ENCODE measurements at regions not wholly inside any gene's neighbourhood (a gene's known extent, or its start where the extent isn't known, plus 50 kb on each side); places are given as distances from the start of the nearest gene placed in this dataset.

DNA sequence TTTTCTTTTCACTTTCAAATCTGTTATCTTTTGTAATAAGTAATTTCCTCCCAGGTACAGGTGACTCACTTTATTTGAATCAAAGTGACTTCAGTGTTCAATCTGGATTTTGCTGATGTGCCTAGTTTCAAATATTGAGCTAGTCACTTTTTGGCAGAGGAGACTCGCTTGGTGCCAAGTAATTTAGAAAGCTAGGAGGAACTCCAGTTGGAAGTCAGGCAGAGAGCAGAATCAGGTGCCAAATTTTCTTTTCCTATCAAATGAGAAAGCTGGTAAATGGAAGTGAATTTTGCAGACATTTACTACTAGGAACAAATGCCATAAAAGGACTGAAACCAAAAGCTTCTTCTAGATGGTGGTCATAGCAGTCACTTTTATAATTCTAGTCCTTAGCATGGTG lies 656.0 kb upstream of the KIF2B start:
- no peak for ATAC-seq
- TF ChIP-seq TOX (CRISPR knock-in tag; IDR thresholded peaks at IDR 0.05; ENCODE audit: borderline replicate concordance) = no peak
- no peak for TF ChIP-seq CSDC2 (CRISPR knock-in tag; IDR thresholded peaks at IDR 0.05)
- TF ChIP-seq, protein P1, sequence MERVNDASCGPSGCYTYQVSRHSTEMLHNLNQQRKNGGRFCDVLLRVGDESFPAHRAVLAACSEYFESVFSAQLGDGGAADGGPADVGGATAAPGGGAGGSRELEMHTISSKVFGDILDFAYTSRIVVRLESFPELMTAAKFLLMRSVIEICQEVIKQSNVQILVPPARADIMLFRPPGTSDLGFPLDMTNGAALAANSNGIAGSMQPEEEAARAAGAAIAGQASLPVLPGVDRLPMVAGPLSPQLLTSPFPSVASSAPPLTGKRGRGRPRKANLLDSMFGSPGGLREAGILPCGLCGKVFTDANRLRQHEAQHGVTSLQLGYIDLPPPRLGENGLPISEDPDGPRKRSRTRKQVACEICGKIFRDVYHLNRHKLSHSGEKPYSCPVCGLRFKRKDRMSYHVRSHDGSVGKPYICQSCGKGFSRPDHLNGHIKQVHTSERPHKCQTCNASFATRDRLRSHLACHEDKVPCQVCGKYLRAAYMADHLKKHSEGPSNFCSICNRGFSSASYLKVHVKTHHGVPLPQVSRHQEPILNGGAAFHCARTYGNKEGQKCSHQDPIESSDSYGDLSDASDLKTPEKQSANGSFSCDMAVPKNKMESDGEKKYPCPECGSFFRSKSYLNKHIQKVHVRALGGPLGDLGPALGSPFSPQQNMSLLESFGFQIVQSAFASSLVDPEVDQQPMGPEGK (CRISPR knock-in tag; IDR thresholded peaks at IDR 0.05; ENCODE audit: borderline replicate concordance) = no peak
- TF ChIP-seq RARB (CRISPR knock-in tag; IDR thresholded peaks at IDR 0.05) = no peak
- TF ChIP-seq, protein P2, sequence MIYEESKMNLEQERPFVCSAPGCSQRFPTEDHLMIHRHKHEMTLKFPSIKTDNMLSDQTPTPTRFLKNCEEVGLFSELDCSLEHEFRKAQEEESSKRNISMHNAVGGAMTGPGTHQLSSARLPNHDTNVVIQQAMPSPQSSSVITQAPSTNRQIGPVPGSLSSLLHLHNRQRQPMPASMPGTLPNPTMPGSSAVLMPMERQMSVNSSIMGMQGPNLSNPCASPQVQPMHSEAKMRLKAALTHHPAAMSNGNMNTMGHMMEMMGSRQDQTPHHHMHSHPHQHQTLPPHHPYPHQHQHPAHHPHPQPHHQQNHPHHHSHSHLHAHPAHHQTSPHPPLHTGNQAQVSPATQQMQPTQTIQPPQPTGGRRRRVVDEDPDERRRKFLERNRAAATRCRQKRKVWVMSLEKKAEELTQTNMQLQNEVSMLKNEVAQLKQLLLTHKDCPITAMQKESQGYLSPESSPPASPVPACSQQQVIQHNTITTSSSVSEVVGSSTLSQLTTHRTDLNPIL (CRISPR knock-in tag; IDR thresholded peaks at IDR 0.05; ENCODE audit: low read depth) = no peak

GRCh38 chr17:53150101-53150698 lies 672.5 kb upstream of the KIF2B start:
- no peak for ATAC-seq
- TF ChIP-seq, protein P3, sequence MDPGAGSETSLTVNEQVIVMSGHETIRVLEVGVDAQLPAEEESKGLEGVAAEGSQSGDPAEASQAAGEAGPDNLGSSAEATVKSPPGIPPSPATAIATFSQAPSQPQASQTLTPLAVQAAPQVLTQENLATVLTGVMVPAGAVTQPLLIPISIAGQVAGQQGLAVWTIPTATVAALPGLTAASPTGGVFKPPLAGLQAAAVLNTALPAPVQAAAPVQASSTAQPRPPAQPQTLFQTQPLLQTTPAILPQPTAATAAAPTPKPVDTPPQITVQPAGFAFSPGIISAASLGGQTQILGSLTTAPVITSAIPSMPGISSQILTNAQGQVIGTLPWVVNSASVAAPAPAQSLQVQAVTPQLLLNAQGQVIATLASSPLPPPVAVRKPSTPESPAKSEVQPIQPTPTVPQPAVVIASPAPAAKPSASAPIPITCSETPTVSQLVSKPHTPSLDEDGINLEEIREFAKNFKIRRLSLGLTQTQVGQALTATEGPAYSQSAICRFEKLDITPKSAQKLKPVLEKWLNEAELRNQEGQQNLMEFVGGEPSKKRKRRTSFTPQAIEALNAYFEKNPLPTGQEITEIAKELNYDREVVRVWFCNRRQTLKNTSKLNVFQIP (CRISPR knock-in tag; IDR thresholded peaks at IDR 0.05; ENCODE audit: borderline replicate concordance, low read depth) = no peak
- no peak for TF ChIP-seq ZFP3 (CRISPR knock-in tag; IDR thresholded peaks at IDR 0.05)
- TF ChIP-seq ZNF70 (CRISPR knock-in tag; IDR thresholded peaks at IDR 0.05) = no peak
- TF ChIP-seq ESRRG (CRISPR knock-in tag; IDR thresholded peaks at IDR 0.05) = no peak
- no peak for TF ChIP-seq TCF4 (CRISPR knock-in tag; IDR thresholded peaks at IDR 0.05; ENCODE audit: borderline replicate concordance)
- no peak for TF ChIP-seq ZNF565 (CRISPR knock-in tag; conservative IDR thresholded peaks at IDR 0.05; ENCODE audit: low read depth)
- no peak for TF ChIP-seq ZFP30 (CRISPR knock-in tag; IDR thresholded peaks at IDR 0.05)
- TF ChIP-seq, protein P1 (CRISPR knock-in tag; IDR thresholded peaks at IDR 0.05; ENCODE audit: borderline replicate concordance) = no peak
- TF ChIP-seq BACH2 (CRISPR knock-in tag; IDR thresholded peaks at IDR 0.05; ENCODE audit: borderline replicate concordance) = no peak
- TF ChIP-seq RARB (CRISPR knock-in tag; IDR thresholded peaks at IDR 0.05) = no peak
- no peak for TF ChIP-seq ARNTL (CRISPR knock-in tag; IDR thresholded peaks at IDR 0.05; ENCODE audit: borderline replicate concordance, low read depth)

DNA sequence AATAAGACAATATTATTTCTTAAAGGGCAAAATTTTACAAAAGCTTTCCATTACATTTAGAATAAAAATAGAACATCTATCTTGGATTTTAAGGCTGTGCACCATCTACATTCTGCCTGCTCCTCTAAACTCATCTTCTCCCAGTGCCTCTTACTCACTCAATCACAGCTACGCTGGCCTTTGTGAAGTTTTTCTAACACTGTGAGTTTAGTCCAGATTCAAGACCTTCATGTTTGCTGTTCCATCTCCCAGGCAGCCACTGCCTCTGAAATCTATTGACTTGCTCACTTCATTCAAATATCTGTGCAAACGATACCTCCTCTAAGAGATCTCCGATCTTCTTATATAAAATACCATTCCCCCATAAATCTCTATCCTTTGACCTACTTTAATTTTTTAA lies 673.4 kb upstream of the KIF2B start:
- no peak for ATAC-seq
- TF ChIP-seq ZNF565 (CRISPR knock-in tag; conservative IDR thresholded peaks at IDR 0.05; ENCODE audit: low read depth) (no peak), ZFP30 (CRISPR knock-in tag; IDR thresholded peaks at IDR 0.05) (no peak), TOX (CRISPR knock-in tag; IDR thresholded peaks at IDR 0.05; ENCODE audit: borderline replicate concordance) (no peak), ISL1 (CRISPR knock-in tag; IDR thresholded peaks at IDR 0.05) (no peak), RARB (CRISPR knock-in tag; IDR thresholded peaks at IDR 0.05) (no peak), ARNTL (CRISPR knock-in tag; IDR thresholded peaks at IDR 0.05; ENCODE audit: borderline replicate concordance, low read depth) (no peak), ZNF70 (CRISPR knock-in tag; IDR thresholded peaks at IDR 0.05) (no peak), PPARA (CRISPR knock-in tag; IDR thresholded peaks at IDR 0.05; ENCODE audit: borderline replicate concordance) (no peak), TCF4 (CRISPR knock-in tag; IDR thresholded peaks at IDR 0.05; ENCODE audit: borderline replicate concordance) (no peak), CSDC2 (CRISPR knock-in tag; IDR thresholded peaks at IDR 0.05) (no peak), GLIS3 (CRISPR knock-in tag; IDR thresholded peaks at IDR 0.05) (no peak), ZNF8 (CRISPR knock-in tag; IDR thresholded peaks at IDR 0.05) (no peak), OSR1 (CRISPR knock-in tag; IDR thresholded peaks at IDR 0.05) (no peak)
- TF ChIP-seq, protein P2 (CRISPR knock-in tag; IDR thresholded peaks at IDR 0.05; ENCODE audit: low read depth) = no peak
- TF ChIP-seq, protein P1 (CRISPR knock-in tag; IDR thresholded peaks at IDR 0.05; ENCODE audit: borderline replicate concordance) = no peak
- TF ChIP-seq, protein P3 (CRISPR knock-in tag; IDR thresholded peaks at IDR 0.05; ENCODE audit: borderline replicate concordance, low read depth) = no peak
- TF ChIP-seq, protein P4, sequence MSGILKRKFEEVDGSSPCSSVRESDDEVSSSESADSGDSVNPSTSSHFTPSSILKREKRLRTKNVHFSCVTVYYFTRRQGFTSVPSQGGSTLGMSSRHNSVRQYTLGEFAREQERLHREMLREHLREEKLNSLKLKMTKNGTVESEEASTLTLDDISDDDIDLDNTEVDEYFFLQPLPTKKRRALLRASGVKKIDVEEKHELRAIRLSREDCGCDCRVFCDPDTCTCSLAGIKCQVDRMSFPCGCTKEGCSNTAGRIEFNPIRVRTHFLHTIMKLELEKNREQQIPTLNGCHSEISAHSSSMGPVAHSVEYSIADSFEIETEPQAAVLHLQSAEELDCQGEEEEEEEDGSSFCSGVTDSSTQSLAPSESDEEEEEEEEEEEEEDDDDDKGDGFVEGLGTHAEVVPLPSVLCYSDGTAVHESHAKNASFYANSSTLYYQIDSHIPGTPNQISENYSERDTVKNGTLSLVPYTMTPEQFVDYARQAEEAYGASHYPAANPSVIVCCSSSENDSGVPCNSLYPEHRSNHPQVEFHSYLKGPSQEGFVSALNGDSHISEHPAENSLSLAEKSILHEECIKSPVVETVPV (CRISPR knock-in tag; IDR thresholded peaks at IDR 0.05) = no peak

Measured in SK-N-SH treated with all-trans-retinoic acid at 6 μM for 48 hours (cell line).